Neuronal stem cell (in vitro differentiated cells): ENCODE measurements at regions not wholly inside any gene's neighbourhood (a gene's known extent, or its start where the extent isn't known, plus 50 kb on each side); places are given as distances from the start of the nearest gene placed in this dataset.

Source experiments
- DNase-seq: peaks from one replicate; pipeline ENCODE4 v3.0.0-alpha.2; 2013; ENCODE audit warnings: low spot score
- H2AFZ ChIP-seq: one replicate; pipeline ENCODE4 v1.6.1; 2013; ENCODE audit warnings: mild to moderate bottlenecking, low read length, inconsistent platforms
- H2AK5ac ChIP-seq: 2 replicates; pipeline ENCODE4 v1.6.1; 2013; ENCODE audit warnings: low read depth, mild to moderate bottlenecking, inconsistent platforms, low read length, moderate library complexity, mixed read lengths
- H2BK120ac ChIP-seq: 2 replicates; pipeline ENCODE4 v1.6.1; 2013; ENCODE audit warnings: low read depth, mild to moderate bottlenecking, inconsistent platforms, low read length, moderate library complexity, mixed read lengths
- H2BK12ac ChIP-seq: one replicate; pipeline ENCODE4 v1.6.1; 2013; ENCODE audit warnings: low read length, inconsistent platforms
- H2BK15ac ChIP-seq: 2 replicates; pipeline ENCODE4 v1.6.1; 2013; ENCODE audit warnings: mild to moderate bottlenecking, low read length, inconsistent platforms, mixed read lengths
- H2BK5ac ChIP-seq: one replicate; pipeline ENCODE4 v1.6.1; 2013; ENCODE audit warnings: inconsistent platforms, mild to moderate bottlenecking, low read length, moderate library complexity
- H3K14ac ChIP-seq: one replicate; pipeline ENCODE4 v1.6.1; 2013; ENCODE audit warnings: low read length, inconsistent platforms
- H3K18ac ChIP-seq: 2 replicates; pipeline ENCODE4 v1.6.1; 2013; ENCODE audit warnings: low read length, inconsistent platforms
- H3K23ac ChIP-seq: 2 replicates; pipeline ENCODE4 v1.6.1; 2013; ENCODE audit warnings: low read depth, mild to moderate bottlenecking, mixed read lengths, low read length, inconsistent platforms; ENCODE audit not compliant: poor library complexity
- H3K27ac ChIP-seq: replicated peaks from 3 replicates; pipeline ENCODE4 v1.5.1; 2013; ENCODE audit warnings: low read length, inconsistent platforms
- H3K27me3 ChIP-seq, 3 experiments: 2 replicates each; pipeline ENCODE4 v1.6.1; 2013; ENCODE audit warnings: low read length in 3 of 3, mild to moderate bottlenecking in 2 of 3, inconsistent platforms in 1 of 3, low read depth in 1 of 3, mixed read lengths in 1 of 3, moderate library complexity in 1 of 3; ENCODE audit not compliant: control insufficient read depth in 3 of 3, insufficient read depth in 3 of 3
- H3K36me3 ChIP-seq, 2 donors: replicated peaks in 1 of 2; 2 replicates each; pipeline ENCODE4 v1.6.1; 2013; ENCODE audit warnings: low read length in 2 of 2; ENCODE audit not compliant: control insufficient read depth in 2 of 2, insufficient read depth in 2 of 2
- H3K4ac ChIP-seq: 2 replicates; pipeline ENCODE4 v1.6.1; 2013; ENCODE audit warnings: inconsistent platforms, mild to moderate bottlenecking, low read length, moderate library complexity
- H3K4me1 ChIP-seq, 2 donors: 1 replicate in 1 of 2; 2 replicates in 1 of 2; pipeline ENCODE4 v1.6.1; 2013; ENCODE audit warnings: low read length in 2 of 2, low read depth in 1 of 2; ENCODE audit not compliant: control insufficient read depth in 2 of 2, insufficient read depth in 1 of 2
- H3K4me2 ChIP-seq: one replicate; pipeline ENCODE4 v1.6.1; 2013; ENCODE audit warnings: mild to moderate bottlenecking, low read length, inconsistent platforms; ENCODE audit not compliant: insufficient read depth, poor library complexity, severe bottlenecking
- H3K4me3 ChIP-seq, 2 donors: 2 replicates each; pipeline ENCODE4 v1.5.1; 2013; ENCODE audit warnings: low read length in 2 of 2, mild to moderate bottlenecking in 2 of 2, inconsistent platforms in 1 of 2, moderate library complexity in 1 of 2
- H3K79me1 ChIP-seq: one replicate; pipeline ENCODE4 v1.6.1; 2013; ENCODE audit warnings: low read depth, mild to moderate bottlenecking, inconsistent platforms, low read length, moderate library complexity
- H3K9ac ChIP-seq: one replicate; pipeline ENCODE4 v1.6.1; 2013; ENCODE audit warnings: mild to moderate bottlenecking, low read depth, low read length, inconsistent platforms; ENCODE audit not compliant: poor library complexity
- H3K9me3 ChIP-seq, 2 donors: replicated peaks in 1 of 2; 2 replicates each; pipeline versions ENCODE3 to v1.6.1; 2013; ENCODE audit warnings: low read length in 2 of 2, mild to moderate bottlenecking in 2 of 2, inconsistent platforms in 1 of 2, low read depth in 1 of 2, mixed read lengths in 1 of 2, moderate library complexity in 1 of 2; ENCODE audit not compliant: control insufficient read depth in 2 of 2, insufficient read depth in 1 of 2
- H4K8ac ChIP-seq: one replicate; pipeline ENCODE4 v1.6.1; 2013; ENCODE audit warnings: low read depth, mild to moderate bottlenecking, inconsistent platforms, low read length, moderate library complexity
- H4K91ac ChIP-seq: one replicate; pipeline ENCODE4 v1.6.1; 2013; ENCODE audit warnings: low read length, low read depth, mild to moderate bottlenecking, inconsistent platforms; ENCODE audit not compliant: poor library complexity
- WGBS, 2 donors: extraction: QIAGEN DNeasy Blood & Tissue Kit; methylation state at CpG; one replicate each; pipeline ENCODE4 v1.1.7; 2013; ENCODE audit warnings: missing lambda C conversion rate in 2 of 2, mixed read lengths in 1 of 2; ENCODE audit not compliant: insufficient read length in 2 of 2, insufficient replicate concordance in 1 of 2; ENCODE audit errors: extremely low coverage in 2 of 2; 5-methylcytosine and 5-hydroxymethylcytosine counted together

DNA sequence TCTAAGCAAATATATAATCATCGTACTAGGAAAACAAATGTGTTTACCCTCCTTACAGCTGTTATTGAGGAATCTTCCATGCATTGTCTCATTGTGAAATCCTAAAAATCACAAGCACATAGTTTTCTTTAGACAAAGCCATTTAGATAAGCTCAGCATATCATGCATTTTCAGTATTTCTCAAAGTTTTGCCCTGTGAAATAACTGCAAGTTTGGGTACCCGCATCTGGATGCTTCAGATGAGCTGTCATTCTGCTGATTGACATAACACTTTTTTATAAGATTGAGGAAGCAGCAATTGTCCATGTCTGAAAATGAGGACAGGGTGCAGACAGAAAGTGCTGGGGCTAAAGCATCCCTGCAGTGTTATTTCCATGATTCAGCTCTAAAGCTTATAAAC is 96.2 kb downstream of the IYD start:
- H2BK15ac ChIP-seq = no peak overlapping the region
- no peak overlapping the region for H2BK12ac ChIP-seq
- no peak overlapping the region for H3K4me2 ChIP-seq
- H3K4me3 ChIP-seq = no peak overlapping the region
- H3K14ac ChIP-seq = no peak overlapping the region
- no peaks in the 10 kb centered on the region for H3K4me1 ChIP-seq
- H3K23ac ChIP-seq = no peak overlapping the region
- no peak overlapping the region for H3K9ac ChIP-seq
- no peak overlapping the region for H3K4ac ChIP-seq
- no peak overlapping the region for H2BK120ac ChIP-seq
- no peak overlapping the region for H3K18ac ChIP-seq
- DNase-seq = no peak
- WGBS, 2 donors = no CpG with 5 or more reads among the region's 2 CpGs
- H2BK5ac ChIP-seq = no peak overlapping the region
- no peaks in the 10 kb centered on the region for H3K36me3 ChIP-seq
- no peaks in the 10 kb centered on the region for H3K79me1 ChIP-seq
- H2AFZ ChIP-seq = no peak overlapping the region
- no peaks in the 10 kb centered on the region for H3K9me3 ChIP-seq
- no peak overlapping the region for H2AK5ac ChIP-seq
- peaks cover 0 to 3% (median 0%) of the 10 kb centered on the region in 3 experiments for H3K27me3 ChIP-seq
- H4K91ac ChIP-seq = no peak overlapping the region
- H3K27ac ChIP-seq = no peak overlapping the region
- H4K8ac ChIP-seq = no peak overlapping the region

DNA sequence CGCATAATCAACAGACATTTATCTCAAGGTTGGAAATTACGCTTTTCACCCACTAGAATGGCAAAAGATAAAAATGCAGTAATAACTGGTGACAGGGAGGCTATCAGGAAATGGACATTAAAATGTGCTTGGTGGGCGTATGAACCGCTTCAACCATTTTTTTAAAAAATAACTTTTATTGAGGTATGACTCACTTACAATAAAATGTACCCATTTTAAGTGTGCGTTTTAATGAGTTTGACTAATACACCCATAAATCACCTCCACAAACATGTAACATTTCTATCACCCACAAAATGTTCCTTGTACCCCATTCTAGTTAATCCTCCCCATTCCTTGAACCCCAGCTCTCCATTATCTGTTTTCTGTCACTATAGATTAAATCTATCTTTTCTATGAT is 96.8 kb downstream of the IYD start:
- H3K27me3 ChIP-seq = peaks cover 0 to 3% (median 0%) of the 10 kb centered on the region in 3 experiments
- no peaks in the 10 kb centered on the region for H3K36me3 ChIP-seq
- H3K4me1 ChIP-seq = no peaks in the 10 kb centered on the region
- no CpG with 5 or more reads among the region's 5 CpGs for whole genome bisulfite sequencing, 2 donors
- no peaks in the 10 kb centered on the region for H3K9me3 ChIP-seq
- H2BK12ac ChIP-seq = no peak overlapping the region
- H2BK120ac ChIP-seq = no peak overlapping the region
- no peaks in the 10 kb centered on the region for H3K79me1 ChIP-seq
- no peak for DNase-seq
- no peak overlapping the region for H4K8ac ChIP-seq
- no peak overlapping the region for H3K27ac ChIP-seq
- no peak overlapping the region for H3K23ac ChIP-seq
- H4K91ac ChIP-seq = no peak overlapping the region
- H2AFZ ChIP-seq = no peak overlapping the region
- H3K9ac ChIP-seq = no peak overlapping the region
- no peak overlapping the region for H3K4ac ChIP-seq
- H2BK15ac ChIP-seq = no peak overlapping the region
- H3K4me2 ChIP-seq = no peak overlapping the region
- H3K4me3 ChIP-seq = no peak overlapping the region
- H3K14ac ChIP-seq = no peak overlapping the region
- H2BK5ac ChIP-seq = no peak overlapping the region
- no peak overlapping the region for H2AK5ac ChIP-seq
- no peak overlapping the region for H3K18ac ChIP-seq

DNA sequence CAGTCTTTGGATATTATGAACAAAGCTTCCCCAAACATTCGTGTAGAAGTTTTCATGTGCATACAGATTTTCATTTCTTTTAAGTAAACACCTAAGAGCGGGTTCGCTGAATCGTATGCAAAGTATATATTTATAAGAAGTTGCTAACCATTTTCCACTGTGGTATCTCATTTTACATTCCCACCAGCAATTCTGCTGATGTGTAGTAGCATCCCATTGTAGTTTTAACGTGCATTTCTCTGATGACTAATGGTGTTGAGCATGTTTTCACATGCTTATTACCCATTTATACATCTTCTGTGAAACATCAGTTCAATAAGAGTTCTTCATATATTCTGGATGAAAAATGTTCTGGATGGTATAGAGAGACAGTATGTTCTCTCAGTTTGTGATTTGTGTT is 97.4 kb downstream of the IYD start:
- no CpG with 5 or more reads among the region's 5 CpGs for WGBS, 2 donors
- Histone ChIP-seq H3K4me1 (no peaks in the 10 kb centered on the region), H2BK15ac (no peak overlapping the region), H3K18ac (no peak overlapping the region), H3K14ac (no peak overlapping the region), H4K8ac (no peak overlapping the region), H3K79me1 (no peaks in the 10 kb centered on the region), H3K9me3 (no peaks in the 10 kb centered on the region), H3K4ac (no peak overlapping the region), H3K4me2 (no peak overlapping the region), H4K91ac (no peak overlapping the region), H3K27me3 (peaks cover 0 to 3% (median 0%) of the 10 kb centered on the region in 3 experiments), H2AK5ac (no peak overlapping the region), H2BK5ac (no peak overlapping the region), H3K4me3 (no peak overlapping the region), H3K36me3 (no peaks in the 10 kb centered on the region), H2BK120ac (no peak overlapping the region), H2AFZ (no peak overlapping the region), H3K23ac (no peak overlapping the region), H3K9ac (no peak overlapping the region), H3K27ac (no peak overlapping the region), H2BK12ac (no peak overlapping the region)
- no peak for DNase-seq

DNA sequence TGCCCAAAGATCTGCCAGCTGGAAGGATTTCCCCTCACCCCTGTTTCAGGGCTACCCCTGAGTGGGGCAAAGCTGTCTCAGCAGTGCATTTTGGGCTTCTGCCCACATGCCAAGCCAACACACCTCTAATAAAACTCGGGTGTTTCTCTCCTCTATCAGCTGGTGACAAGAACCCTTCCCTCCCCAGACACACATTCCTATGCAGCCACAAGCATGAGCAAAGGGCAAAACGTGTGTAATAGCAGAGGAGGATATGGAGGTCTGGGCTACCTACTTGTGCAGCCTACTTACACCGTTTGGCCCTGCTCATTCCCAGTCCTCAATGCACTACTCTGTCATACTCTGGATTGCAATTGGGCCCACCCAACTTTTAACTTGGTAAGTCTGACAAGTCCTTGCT is 101.3 kb downstream of the IYD start:
- no peak for DNase-seq
- H3K9me3 ChIP-seq = no peaks in the 10 kb centered on the region
- H2BK15ac ChIP-seq = no peak overlapping the region
- H3K27me3 ChIP-seq = peaks cover 0 to 3% (median 0%) of the 10 kb centered on the region in 3 experiments
- H3K4me1 ChIP-seq = no peaks in the 10 kb centered on the region
- no peak overlapping the region for H3K23ac ChIP-seq
- H3K79me1 ChIP-seq = no peaks in the 10 kb centered on the region
- H2BK12ac ChIP-seq = no peak overlapping the region
- H2AFZ ChIP-seq = no peak overlapping the region
- H2AK5ac ChIP-seq = no peak overlapping the region
- no peak overlapping the region for H2BK5ac ChIP-seq
- H3K9ac ChIP-seq = no peak overlapping the region
- H3K18ac ChIP-seq = no peak overlapping the region
- no peak overlapping the region for H2BK120ac ChIP-seq
- no CpG with 5 or more reads among the region's 3 CpGs for WGBS, 2 donors
- H3K36me3 ChIP-seq = no peaks in the 10 kb centered on the region
- H3K4me3 ChIP-seq = no peak overlapping the region
- H4K8ac ChIP-seq = no peak overlapping the region
- no peak overlapping the region for H3K4me2 ChIP-seq
- no peak overlapping the region for H4K91ac ChIP-seq
- H3K27ac ChIP-seq = no peak overlapping the region
- H3K14ac ChIP-seq = no peak overlapping the region
- H3K4ac ChIP-seq = no peak overlapping the region
